NCI-H2029 (cell line): ENCODE measurements at regions not wholly inside any gene's neighbourhood (a gene's known extent, or its start where the extent isn't known, plus 50 kb on each side); places are given as distances from the start of the nearest gene placed in this dataset.

Experiments
- DNase-seq: peaks from one replicate; lab custom pipeline; 2025; lab: John Stamatoyannopoulos, UW

GRCh38 chr16:80081846-80082245 is 458.9 kb upstream of the DYNLRB2 start:
- no peak for DNase-seq

- DNase-seq, result no peak
Measured at GRCh38 chr16:80080287-80080851, 460.4 kb upstream of the DYNLRB2 start.

- no peak for DNase-seq
Measured at GRCh38 chr16:80079072-80079471, 461.7 kb upstream of the DYNLRB2 start.

- no peak for DNase-seq
Measured at GRCh38 chr16:80077696-80078095, 463.1 kb upstream of the DYNLRB2 start.

- no peak for DNase-seq
Measured at GRCh38 chr16:80074329-80074728, 466.5 kb upstream of the DYNLRB2 start.

GRCh38 chr16:80071964-80072456 is 468.8 kb upstream of the DYNLRB2 start:
- no peak for DNase-seq

GRCh38 chr16:80066805-80067580 is 466.5 kb upstream of the MAF start:
- DNase-seq, result no peak

- DNase-seq, result no peak
Measured at GRCh38 chr16:80065541-80065940, 465.0 kb upstream of the MAF start.

DNA sequence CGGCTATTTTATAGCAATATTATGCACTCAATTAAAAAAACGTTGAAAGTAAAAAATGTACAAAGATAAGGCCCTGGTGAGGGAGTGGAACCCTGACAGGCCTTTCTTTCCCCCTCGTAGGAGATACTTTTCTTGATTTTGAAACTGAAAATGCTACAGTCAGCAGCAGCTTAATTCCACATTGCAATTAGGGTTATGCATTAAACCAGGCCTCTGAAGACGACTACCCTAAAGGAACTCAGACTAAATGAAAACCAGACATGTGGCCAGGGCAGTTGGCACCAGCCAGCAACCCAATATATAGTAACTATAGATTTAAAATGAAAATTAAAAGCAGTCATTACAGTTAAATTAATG is 463.2 kb upstream of the MAF start:
- DNase-seq, result no peak

GRCh38 chr16:80063031-80063712 is 462.6 kb upstream of the MAF start:
- no peak for DNase-seq

DNA sequence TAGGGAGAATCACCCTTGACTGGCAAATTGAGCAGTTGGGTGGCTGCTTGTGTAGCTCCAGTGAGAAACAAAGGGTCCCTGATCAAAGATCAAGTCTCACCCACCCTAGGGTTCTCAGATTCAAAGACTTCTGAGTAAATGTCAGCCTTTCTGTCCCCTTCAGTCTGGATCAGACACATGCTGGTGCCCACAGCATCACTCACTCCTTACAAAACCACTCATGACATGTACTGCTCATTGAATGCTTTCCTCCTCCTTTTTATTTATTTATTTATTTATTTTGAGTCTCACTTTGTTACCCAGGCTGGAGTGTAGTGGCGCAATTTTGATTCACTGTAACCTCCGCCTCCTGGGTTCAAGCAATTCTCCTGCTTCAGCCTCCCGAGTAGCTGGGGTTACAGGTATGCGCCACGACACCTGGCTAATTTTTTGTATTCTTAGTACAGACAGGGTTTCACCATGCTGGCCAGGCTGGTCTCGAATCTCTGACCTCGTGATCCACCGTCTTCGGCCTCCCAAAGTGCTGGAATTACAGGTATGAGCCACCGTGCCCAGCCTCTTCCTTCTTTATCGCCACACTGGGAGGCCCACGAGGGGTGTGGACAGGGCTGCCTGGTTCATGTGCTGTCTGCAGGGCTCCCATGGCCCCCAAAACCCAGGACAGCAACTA is 462.0 kb upstream of the MAF start:
- DNase-seq, result no peak

DNA sequence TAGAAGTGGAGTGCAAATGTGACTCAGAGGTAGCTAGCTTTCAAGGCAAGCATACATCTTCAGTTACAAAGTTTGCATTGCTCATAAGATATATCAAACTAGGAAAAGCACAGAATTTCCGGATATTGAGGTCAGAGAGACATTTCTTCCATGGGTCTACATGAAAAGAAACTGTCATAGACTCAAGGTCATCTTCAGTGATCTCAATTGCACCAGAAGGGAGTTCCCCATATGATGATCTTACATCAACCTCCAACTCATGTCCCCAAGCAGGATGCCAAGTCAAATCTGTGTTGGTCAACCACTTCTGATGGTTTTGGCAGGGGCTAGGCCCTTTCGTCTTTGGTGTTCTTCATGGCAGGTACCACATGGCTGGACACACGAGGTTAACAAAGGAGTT is 459.9 kb upstream of the MAF start:
- no peak for DNase-seq

GRCh38 chr16:80059836-80060235 is 459.3 kb upstream of the MAF start:
- DNase-seq, result no peak

DNA sequence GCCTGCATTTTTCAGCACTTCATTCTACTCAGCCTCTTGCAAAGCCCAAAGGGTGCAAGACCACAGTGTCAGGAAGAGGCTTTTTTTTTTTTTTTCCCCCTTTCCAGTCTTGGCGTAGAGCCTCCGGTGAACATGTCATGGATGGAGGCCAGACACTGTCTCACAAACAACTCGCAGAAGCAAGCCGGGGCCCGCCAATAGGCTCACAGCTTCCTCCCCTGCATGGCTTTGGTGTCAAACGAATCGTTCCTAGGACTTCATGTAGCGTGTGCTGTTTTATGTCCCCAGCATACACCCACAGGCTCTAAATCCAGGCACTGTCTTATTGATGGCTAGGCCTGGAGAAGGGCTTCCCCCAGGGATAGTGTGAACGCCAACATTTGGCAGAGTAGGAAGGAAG is 457.7 kb upstream of the MAF start:
- no peak for DNase-seq

DNA sequence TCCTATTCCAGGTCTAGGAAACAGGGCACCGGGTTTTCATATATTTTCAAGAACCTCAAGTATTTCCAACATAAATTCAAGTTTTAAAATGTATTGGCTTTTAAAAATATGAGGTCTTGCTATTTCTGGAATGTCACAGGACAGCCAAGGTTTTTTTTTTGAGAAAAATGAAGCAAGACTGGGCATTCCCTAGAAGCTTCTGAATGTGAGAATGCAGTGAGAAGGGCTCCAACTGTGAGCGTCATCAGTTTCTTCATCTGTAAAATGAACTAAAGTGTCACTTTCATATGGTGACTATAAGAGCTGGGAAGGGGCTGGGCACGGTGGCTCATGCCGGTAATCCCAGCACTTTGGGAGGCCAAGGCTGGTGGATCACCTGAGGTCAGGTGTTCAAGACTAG is 455.8 kb upstream of the MAF start:
- DNase-seq, result no peak

DNA sequence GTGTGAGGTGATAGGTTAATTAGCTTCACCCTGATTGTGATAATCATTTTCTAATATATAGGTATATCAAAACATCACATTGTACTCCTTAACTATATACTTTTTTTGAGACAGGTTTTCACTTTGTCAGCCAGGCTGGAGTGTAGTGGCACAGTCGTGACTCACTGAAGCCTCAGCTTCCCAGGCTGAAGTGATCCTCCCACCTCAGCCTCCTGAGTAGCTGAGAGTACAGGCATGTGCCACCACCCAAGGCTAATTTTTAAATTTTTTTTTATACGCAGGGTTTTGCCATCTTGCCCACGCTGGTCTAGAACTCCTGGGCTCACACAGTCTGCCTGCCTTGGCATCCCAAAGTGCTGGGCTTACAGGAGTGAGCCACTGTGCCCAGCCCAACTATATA is 455.3 kb upstream of the MAF start:
- no peak for DNase-seq

GRCh38 chr16:80054647-80055046 is 454.1 kb upstream of the MAF start:
- DNase-seq, result no peak

DNA sequence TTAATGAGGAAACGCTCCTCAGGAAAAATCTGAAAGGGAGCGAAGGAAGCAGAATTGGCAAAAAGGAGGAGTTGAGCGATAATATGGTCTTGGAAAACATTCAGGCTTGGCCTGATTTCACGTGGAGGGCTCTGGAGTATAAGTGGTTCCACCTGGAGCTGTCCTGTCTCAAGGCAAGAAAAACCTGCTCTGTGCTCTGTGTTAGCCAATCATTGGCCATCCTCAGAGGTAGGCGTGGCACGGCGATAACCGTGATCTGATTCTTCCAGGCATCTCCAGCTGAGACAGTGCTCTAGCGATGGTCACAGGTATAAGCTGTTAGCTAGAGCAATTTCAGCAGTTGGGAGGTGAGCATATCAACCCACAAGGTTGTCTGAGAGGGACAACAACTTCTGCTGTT is 450.5 kb upstream of the MAF start:
- no peak for DNase-seq

GRCh38 chr16:80048250-80048649 is 447.7 kb upstream of the MAF start:
- no peak for DNase-seq

- DNase-seq, result no peak
Measured at GRCh38 chr16:80047842-80048241, 447.3 kb upstream of the MAF start.

DNA sequence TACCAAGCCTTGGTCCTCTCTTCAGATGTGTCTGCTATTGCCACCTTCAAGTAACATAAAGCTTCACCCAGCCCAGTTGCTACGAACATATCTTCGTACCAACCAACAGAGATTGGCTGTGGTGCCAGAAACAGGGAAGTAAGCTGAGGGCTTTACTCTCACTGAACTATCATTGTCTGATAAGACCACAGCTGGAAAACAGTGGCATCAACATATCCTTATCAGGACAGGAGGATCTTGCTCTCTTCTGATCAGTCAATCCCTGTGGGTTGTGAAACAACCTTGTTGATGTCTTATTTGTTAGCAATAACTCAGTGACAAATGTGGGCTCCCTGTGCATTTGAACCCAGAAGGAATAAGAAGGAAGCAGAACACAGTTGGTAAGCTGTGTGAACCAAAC is 446.3 kb upstream of the MAF start:
- no peak for DNase-seq

DNA sequence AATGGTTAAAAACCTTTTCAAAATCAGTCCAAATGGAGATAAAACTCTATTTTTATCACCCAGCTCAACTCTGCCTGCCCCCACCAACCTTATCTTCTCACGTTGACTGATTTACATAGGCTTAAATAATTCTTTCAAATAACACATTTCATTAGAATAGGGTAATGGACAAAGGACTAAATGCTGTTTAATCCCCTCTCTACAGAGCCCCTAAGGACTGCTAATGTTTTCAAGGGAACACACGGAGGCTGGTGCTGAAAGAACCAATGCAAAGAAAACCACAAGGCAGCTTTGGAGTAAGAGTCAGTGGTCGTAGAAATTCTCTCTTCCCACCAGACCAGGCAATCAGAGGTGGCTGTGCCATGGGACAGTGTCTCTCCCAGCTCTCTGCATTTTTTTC is 445.7 kb upstream of the MAF start:
- no peak for DNase-seq

GRCh38 chr16:80045861-80046260 is 445.3 kb upstream of the MAF start:
- no peak for DNase-seq
